GM12864 (cell line): ENCODE measurements at regions not wholly inside any gene's neighbourhood (a gene's known extent, or its start where the extent isn't known, plus 50 kb on each side); places are given as distances from the start of the nearest gene placed in this dataset.

Source experiments
- DNase-seq: peaks from one replicate; pipeline ENCODE4 v3.0.0-alpha.2; 2011; ENCODE audit warnings: low read depth
- H3K4me3 ChIP-seq: 2 replicates; pipeline ENCODE4 v1.5.1; 2011; ENCODE audit warnings: mild to moderate bottlenecking, low read depth, low read length, control low read depth
- CTCF ChIP-seq: IDR thresholded peaks from 2 replicates; pipeline ENCODE4 v1.5.1; 2011; ENCODE audit warnings: low read depth, mild to moderate bottlenecking, moderate library complexity, low read length, control low read depth, inconsistent platforms; ENCODE audit errors: missing control alignments

GRCh38 chr3:29100292-29100691, 180.6 kb upstream of the RBMS3 start:
- no peak overlapping the region for H3K4me3 ChIP-seq
- no peak for DNase-seq
- no peak for TF ChIP-seq CTCF

GRCh38 chr3:29128001-29128400, 152.9 kb upstream of the RBMS3 start:
- H3K4me3 ChIP-seq = no peak overlapping the region
- DNase-seq = no peak
- no peak for TF ChIP-seq CTCF

- no peak for DNase-seq
- TF ChIP-seq CTCF = no peak
- H3K4me3 ChIP-seq = no peak overlapping the region
Measured at GRCh38 chr3:29137601-29138000, 143.3 kb upstream of the RBMS3 start.

- no peak for TF ChIP-seq CTCF
- DNase-seq = no peak
- H3K4me3 ChIP-seq = no peak overlapping the region
Measured at GRCh38 chr3:29138171-29138570, 142.7 kb upstream of the RBMS3 start.

GRCh38 chr3:29140666-29141065, 140.2 kb upstream of the RBMS3 start:
- H3K4me3 ChIP-seq = no peak overlapping the region
- DNase-seq = no peak
- no peak for TF ChIP-seq CTCF

- H3K4me3 ChIP-seq = no peak overlapping the region
- no peak for DNase-seq
- no peak for TF ChIP-seq CTCF
Measured at GRCh38 chr3:29141197-29141917, 139.5 kb upstream of the RBMS3 start.

GRCh38 chr3:29141918-29142275, 139.0 kb upstream of the RBMS3 start:
- H3K4me3 ChIP-seq = no peak overlapping the region
- no peak for DNase-seq
- no peak for TF ChIP-seq CTCF
